A673 (cell line): ENCODE measurements at regions not wholly inside any gene's neighbourhood (a gene's known extent, or its start where the extent isn't known, plus 50 kb on each side); places are given as distances from the start of the nearest gene placed in this dataset.

Experiments
- BruUV-seq: library from RNA; stranded (reverse); fragments of 400-500 nt; replicated peaks from 2 replicates; lab custom pipeline; 2021; lab: Mats Ljungman, UMichigan
- CTCF ChIA-PET: fragments of 300-600 bp; sonication (Branson Sonifier 250); formaldehyde crosslinking; loops from one replicate; lab custom pipeline; 2022; ENCODE audit warnings: antibody characterized with exemption; lab: Charles Lee
- POLR2A ChIA-PET: fragments of 300-600 bp; sonication (Branson Sonifier 250); formaldehyde crosslinking; loops from one replicate; lab custom pipeline; 2022; ENCODE audit warnings: antibody characterized with exemption; ENCODE audit not compliant: low non-redundant PET; lab: Charles Lee
- DNase-seq: peaks from one replicate; pipeline ENCODE4 v3.0.0-alpha.2; 2015; ENCODE audit warnings: low spot score
- H3K27ac ChIP-seq: fragments of 200-600 bp; sonication (generic); 2 replicates; pipeline ENCODE4 v1.5.1; 2016; ENCODE audit warnings: mixed run types, low read depth, mild to moderate bottlenecking, mixed read lengths, antibody characterized with exemption, low read length; ENCODE audit not compliant: poor library complexity, severe bottlenecking
- H3K27me3 ChIP-seq: fragments of 200-600 bp; sonication (generic); replicated peaks from 2 replicates; pipeline ENCODE4 v1.6.1; 2017; ENCODE audit warnings: mixed run types, low read depth, mild to moderate bottlenecking, mixed read lengths, antibody characterized with exemption, low read length; ENCODE audit not compliant: insufficient read depth, poor library complexity
- H3K36me3 ChIP-seq: fragments of 200-600 bp; sonication (generic); 2 replicates; pipeline ENCODE4 v1.6.1; 2016; ENCODE audit warnings: mixed run types, mild to moderate bottlenecking, mixed read lengths, antibody characterized with exemption, low read length; ENCODE audit not compliant: insufficient read depth, poor library complexity, severe bottlenecking
- H3K4me1 ChIP-seq: fragments of 200-600 bp; sonication (generic); 2 replicates; pipeline ENCODE4 v1.6.1; 2017; ENCODE audit warnings: mixed run types, mild to moderate bottlenecking, mixed read lengths, antibody characterized with exemption, low read length; ENCODE audit not compliant: insufficient read depth, poor library complexity, severe bottlenecking
- H3K4me3 ChIP-seq: fragments of 200-600 bp; sonication (generic); 2 replicates; pipeline ENCODE4 v1.5.1; 2016; ENCODE audit warnings: low read depth, mixed run types, mild to moderate bottlenecking, mixed read lengths, low read length; ENCODE audit not compliant: poor library complexity, severe bottlenecking
- H3K9me3 ChIP-seq: fragments of 200-600 bp; sonication (generic); 2 replicates; pipeline ENCODE4 v1.6.1; 2016; ENCODE audit warnings: mixed run types, low read depth, mild to moderate bottlenecking, mixed read lengths, antibody characterized with exemption, low read length; ENCODE audit not compliant: poor library complexity, severe bottlenecking
- CTCF ChIP-seq: fragments of 300-800, 200-600 bp; sonication (generic); conservative IDR thresholded peaks from 2 replicates; pipeline ENCODE4 v1.5.1; 2017; ENCODE audit warnings: low read depth, mild to moderate bottlenecking, antibody characterized with exemption, low read length, moderate library complexity, mixed read lengths
- EZH2 ChIP-seq: fragments of 200-600 bp; sonication (generic); IDR thresholded peaks from 2 replicates; pipeline ENCODE4 v1.6.1; 2017; ENCODE audit warnings: borderline replicate concordance, low read depth, mild to moderate bottlenecking, mixed read lengths, antibody characterized with exemption, low read length; ENCODE audit not compliant: poor library complexity, severe bottlenecking
- intact Hi-C: fragments of 100-400 bp; cut with micrococcal nuclease; formaldehyde crosslinking; loops from one replicate; pipeline ENCODE4 v1.10.0; 2022; ENCODE audit not compliant: unreplicated experiment

GRCh38 chr7:26469188-26469587 is 177.5 kb downstream of the SNX10 start:
- intact Hi-C loops = no loop called here
- Histone ChIP-seq H3K4me1 (no peaks in the 10 kb centered on the region), H3K27me3 (peaks cover 35% of the 10 kb centered on the region), H3K36me3 (no peaks in the 10 kb centered on the region), H3K9me3 (no peaks in the 10 kb centered on the region), H3K27ac (no peak overlapping the region), H3K4me3 (no peak overlapping the region)
- no peak for DNase-seq
- TF ChIP-seq EZH2 (no peak), CTCF (no peak)
- CTCF ChIA-PET = no interaction called here
- no TSS peak for BruUV-seq
- POLR2A ChIA-PET = no interaction called here

GRCh38 chr7:26470691-26471090 is 179.0 kb downstream of the SNX10 start:
- POLR2A ChIA-PET = no interaction called here
- CTCF ChIA-PET = no interaction called here
- H3K36me3 ChIP-seq = no peaks in the 10 kb centered on the region
- no peaks in the 10 kb centered on the region for H3K4me1 ChIP-seq
- no peak for DNase-seq
- no peak overlapping the region for H3K4me3 ChIP-seq
- TF ChIP-seq EZH2 (no peak), CTCF (no peak)
- no peaks in the 10 kb centered on the region for H3K9me3 ChIP-seq
- BruUV-seq = no TSS peak
- intact Hi-C loops = no loop called here
- H3K27me3 ChIP-seq = peaks cover 46% of the 10 kb centered on the region
- no peak overlapping the region for H3K27ac ChIP-seq

GRCh38 chr7:26471306-26472075 is 179.8 kb downstream of the SNX10 start:
- DNase-seq = no peak
- CTCF ChIA-PET = no interaction called here

More at GRCh38 chr7:26471306-26472075, 179.8 kb downstream of the SNX10 start:
- no peaks in the 10 kb centered on the region for H3K4me1 ChIP-seq
- POLR2A ChIA-PET = no interaction called here
- no peak overlapping the region for H3K4me3 ChIP-seq
- H3K36me3 ChIP-seq = no peaks in the 10 kb centered on the region
- no peaks in the 10 kb centered on the region for H3K9me3 ChIP-seq
- no peak overlapping the region for H3K27ac ChIP-seq
- intact Hi-C loops = no loop called here
- H3K27me3 ChIP-seq = peaks cover 46% of the 10 kb centered on the region
- BruUV-seq = no TSS peak
- no peak for TF ChIP-seq EZH2
- TF ChIP-seq CTCF = no peak
